NCI-H2196 treated with DMSO at 0.1 percent for 48 hours (cell line): ENCODE measurements at regions not wholly inside any gene's neighbourhood (a gene's known extent, or its start where the extent isn't known, plus 50 kb on each side); places are given as distances from the start of the nearest gene placed in this dataset.

Experiments
- DNase-seq: peaks from one replicate; lab custom pipeline; 2025; ENCODE audit not compliant: unreplicated experiment; lab: John Stamatoyannopoulos, UW

DNA sequence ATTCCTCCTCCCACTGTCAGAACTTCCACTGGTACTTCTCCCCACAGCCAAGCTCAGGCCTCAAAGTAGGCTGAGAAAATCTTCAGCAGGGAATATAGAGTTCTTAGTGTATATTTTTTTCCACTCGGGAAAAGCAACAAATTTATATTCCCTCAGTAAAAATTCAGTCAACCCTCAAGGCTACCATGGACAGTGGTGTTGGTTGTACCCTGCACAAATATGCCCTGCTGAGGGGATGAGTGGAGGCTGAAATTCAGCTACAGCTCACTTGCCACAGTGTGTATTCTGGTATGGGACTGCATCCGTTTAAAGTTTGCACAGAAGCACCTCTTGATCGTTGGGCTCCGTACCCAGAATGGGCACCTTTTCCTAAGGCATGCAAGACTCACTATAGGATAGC is 90.8 kb upstream of the LGALSL start:
- no peak for DNase-seq

DNA sequence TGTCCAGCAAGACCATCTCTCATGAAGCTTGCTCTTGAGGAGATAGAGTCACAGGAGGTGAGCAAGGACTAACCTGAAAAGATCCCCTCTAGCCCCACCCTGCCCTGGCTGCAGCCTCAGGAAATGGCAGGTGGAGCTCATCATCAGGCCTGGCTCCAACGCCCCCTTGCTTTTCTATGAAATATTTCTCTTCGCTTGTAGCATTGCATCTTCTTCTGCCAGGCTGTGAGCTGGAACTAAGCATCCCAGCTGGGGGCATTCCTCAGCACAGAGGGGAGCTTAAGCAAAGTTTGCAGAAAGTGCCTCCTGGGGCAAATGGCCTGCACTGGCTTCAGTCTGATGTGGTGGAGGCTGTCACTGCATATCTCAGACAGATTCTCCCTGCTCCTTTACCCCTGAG is 90.1 kb upstream of the LGALSL start:
- no peak for DNase-seq

- DNase-seq, result no peak
Measured at GRCh38 chr2:64367444-64368232, 86.3 kb upstream of the LGALSL start.

GRCh38 chr2:64369706-64370105 is 84.3 kb upstream of the LGALSL start:
- no peak for DNase-seq

DNA sequence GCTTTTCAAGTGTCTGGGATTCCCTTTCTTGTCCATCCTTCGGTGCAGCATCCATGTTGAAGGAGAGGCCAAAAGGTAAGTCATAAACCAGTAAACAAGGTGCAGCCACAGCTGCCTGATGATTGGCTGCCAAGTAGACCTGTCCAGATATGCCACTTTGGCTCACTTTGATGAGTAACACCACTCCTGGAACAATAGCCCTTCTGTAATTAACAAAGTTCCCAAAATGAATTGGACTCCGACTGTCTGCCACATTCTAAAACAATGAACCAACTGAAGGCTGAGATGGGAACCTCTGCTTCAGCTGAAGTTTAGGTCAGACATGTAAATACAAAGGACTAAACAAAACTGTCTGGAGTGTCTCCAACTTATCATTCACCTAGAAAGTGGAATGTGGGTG is 82.2 kb upstream of the LGALSL start:
- DNase-seq, result no peak

- no peak for DNase-seq
Measured at GRCh38 chr2:64374686-64375085, 79.3 kb upstream of the LGALSL start.

- no peak for DNase-seq
Measured at GRCh38 chr2:64376926-64377325, 77.0 kb upstream of the LGALSL start.

DNA sequence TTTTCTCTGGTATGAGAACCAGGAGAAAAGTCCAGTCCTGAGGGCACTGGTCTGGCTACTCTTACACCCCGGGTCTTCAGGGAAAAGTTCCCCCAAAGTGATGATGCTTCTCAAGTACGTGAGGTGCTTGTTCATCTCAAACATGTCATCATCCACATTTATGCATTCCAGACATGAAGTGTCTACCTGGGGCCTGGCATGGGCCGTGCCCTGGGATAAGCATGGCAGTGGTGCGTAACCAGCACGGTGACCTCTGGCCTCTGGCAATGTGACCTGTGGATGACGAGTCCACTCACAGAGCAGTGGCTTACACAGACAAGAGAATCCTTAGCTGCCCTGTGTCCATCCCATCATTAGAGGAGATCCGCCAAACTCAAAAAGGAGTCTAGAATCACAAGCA is 74.8 kb upstream of the LGALSL start:
- no peak for DNase-seq

- no peak for DNase-seq
Measured at GRCh38 chr2:64380853-64381527, 73.0 kb upstream of the LGALSL start.

DNA sequence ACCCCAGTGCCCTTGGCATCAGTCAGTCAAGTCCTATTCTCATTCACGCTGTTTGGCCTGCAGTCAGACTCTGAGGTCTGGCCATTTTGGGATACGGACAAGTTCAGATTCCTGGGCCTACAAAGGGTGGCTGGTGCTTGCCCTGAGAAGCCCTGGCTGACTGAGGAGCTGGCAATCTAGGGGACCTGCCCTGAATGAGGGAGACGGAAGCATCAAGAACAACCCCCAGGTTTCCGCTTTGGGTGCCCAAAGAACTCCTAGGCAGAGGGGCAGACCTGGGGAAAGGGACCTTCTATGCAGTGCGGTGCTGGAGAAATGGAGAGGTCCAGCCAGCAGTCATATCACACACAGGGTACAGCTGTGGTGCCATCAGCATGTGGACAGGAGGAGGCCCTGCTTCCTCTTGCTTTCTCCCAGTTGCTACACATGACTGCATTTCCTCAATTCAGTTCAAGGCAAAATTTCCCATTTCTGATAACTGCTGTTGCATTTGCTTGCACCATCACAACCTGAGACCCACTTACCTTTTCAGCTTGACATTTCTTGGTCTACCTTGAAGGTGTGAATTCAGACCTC is 70.9 kb upstream of the LGALSL start:
- no peak for DNase-seq

DNA sequence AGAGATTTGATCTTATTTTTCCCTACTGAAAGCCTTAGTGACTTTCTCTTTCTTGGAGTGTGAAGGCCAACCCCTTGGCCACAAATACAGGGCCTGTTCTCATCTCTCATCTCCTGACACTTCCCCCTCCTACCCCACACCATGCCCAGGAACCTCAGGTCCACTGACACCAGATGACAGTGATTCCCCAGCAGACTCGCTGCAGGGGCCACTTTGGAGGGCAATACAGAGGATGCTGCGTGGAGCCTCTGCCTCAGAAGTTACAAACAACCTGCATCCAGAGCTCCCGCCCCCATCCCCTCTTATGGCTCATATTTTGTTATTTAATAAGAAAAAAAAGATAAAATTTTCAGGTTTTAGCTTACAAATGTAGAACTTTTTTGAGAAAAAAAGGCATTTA is 70.1 kb upstream of the LGALSL start:
- DNase-seq, result no peak

DNA sequence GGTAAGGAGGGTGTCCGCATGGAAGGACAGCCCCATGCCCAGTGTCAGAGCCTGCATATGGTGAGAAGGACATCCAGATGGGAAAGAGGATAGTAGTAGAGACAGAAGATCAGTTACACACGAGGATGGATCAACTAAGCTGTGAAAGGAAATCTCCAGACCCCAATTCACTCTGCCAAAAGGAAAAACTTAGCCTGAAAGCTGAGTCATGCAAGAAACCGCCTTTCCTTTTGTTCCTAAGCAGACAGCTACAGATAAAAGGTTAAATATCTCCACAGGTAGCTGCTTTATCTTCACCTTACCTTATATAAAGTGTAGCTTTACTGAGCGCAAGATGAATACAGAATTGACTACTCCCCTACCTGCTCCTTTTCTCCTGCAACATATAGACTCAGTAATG is 67.3 kb upstream of the LGALSL start:
- DNase-seq, result no peak

- DNase-seq, result no peak
Measured at GRCh38 chr2:64390586-64390985, 63.4 kb upstream of the LGALSL start.

DNA sequence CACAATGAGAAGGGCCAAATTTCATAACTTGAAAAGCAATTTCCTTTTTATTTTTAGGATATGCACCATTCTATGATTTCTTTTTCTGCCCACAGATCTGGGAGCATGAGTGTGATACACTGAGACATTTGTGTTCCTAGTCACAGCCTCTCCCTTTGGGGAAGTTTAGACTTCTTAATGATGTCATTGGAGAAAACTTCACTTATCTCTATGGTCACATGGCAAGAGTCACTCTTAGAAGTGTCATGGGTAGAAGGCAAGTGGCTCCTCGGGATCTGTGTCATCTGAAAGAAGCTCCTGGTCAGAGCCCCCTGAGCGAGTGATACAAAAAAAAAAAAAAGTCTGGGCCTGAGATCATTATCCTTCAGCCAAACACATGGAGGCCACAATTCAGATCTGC is 62.5 kb upstream of the LGALSL start:
- no peak for DNase-seq

GRCh38 chr2:64391940-64392339 is 62.0 kb upstream of the LGALSL start:
- DNase-seq, result no peak

GRCh38 chr2:64392529-64392928 is 61.4 kb upstream of the LGALSL start:
- no peak for DNase-seq

DNA sequence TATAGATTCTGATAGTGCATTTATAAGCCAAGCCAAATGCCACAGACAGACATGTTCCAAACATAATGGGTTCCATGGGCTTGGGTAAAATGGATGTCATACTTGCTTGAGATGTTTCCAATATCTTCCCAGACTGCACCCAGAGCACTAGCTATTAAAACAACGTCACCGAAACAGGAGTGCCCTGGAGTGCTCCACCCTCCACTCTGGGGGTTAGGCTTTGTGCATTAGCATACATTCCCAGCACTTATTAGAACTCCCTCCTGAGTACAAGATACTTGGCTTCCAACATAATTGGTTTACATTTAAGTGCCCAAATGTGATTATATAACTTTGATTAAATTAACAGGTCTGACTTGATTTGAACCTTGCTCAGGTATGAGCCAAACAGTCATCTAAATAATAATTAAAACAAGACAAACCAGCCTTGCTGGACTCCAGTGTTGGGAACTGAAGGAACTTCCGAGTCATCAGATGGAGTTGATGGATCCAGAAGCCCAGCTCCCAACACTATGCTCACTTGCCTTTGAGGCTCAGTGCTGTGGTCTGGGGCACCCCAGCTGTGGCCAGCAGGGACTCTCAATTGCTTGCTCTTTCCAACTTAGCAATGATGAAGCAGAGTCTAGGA is 60.5 kb upstream of the LGALSL start:
- DNase-seq, result no peak

GRCh38 chr2:64394153-64394552 is 59.8 kb upstream of the LGALSL start:
- DNase-seq, result no peak

GRCh38 chr2:64396001-64396400 is 58.0 kb upstream of the LGALSL start:
- DNase-seq, result no peak

- DNase-seq, result no peak
Measured at GRCh38 chr2:64396551-64396950, 57.4 kb upstream of the LGALSL start.

DNA sequence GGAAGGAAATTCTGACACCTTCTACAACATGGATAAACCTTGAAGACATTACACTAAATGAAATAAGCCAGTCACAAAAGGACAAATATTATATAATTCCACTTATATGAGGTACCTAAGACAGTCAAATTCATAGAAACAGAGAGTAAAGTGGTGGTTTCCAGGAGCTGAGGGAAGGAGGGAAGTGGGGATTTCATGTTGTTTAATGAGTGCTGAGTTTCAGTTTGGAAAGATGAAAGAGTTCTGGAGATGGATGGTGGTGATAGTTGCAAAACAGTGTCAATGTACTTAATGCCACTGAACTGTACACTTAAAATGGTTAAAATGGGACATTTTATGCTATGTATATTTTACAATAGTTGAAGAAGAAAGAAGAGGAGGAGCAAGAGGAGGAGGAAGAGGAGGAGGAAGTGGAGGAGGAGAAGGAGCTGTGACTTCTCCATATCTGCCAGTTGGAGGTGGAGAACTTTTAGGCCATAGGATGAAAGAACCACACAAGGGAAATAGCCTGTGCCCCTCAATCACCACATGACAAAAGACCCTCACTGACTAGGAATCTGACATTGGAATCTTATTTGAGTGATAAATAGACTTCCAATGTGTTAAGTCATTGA is 55.3 kb upstream of the LGALSL start:
- DNase-seq, result no peak

- DNase-seq, result no peak
Measured at GRCh38 chr2:64399521-64399920, 54.4 kb upstream of the LGALSL start.
